Breast epithelium (tissue), 3 donors: ENCODE measurements at regions not wholly inside any gene's neighbourhood (a gene's known extent, or its start where the extent isn't known, plus 50 kb on each side); places are given as distances from the start of the nearest gene placed in this dataset.

Experiments
- CTCF ChIP-seq, 3 donors: fragments of 450-650 bp; IDR thresholded peaks; one replicate each; pipeline ENCODE4 v1.5.1; 2016 to 2017; ENCODE audit warnings: antibody characterized with exemption in 3 of 3, mild to moderate bottlenecking in 3 of 3, moderate library complexity in 3 of 3
- POLR2A ChIP-seq: fragments of 450-650 bp; IDR thresholded peaks from one replicate; pipeline ENCODE4 v1.6.1; 2016; ENCODE audit warnings: antibody characterized with exemption, mild to moderate bottlenecking, moderate library complexity

GRCh38 chr2:198351647-198352046 is 547.3 kb downstream of the PLCL1 start:
- TF ChIP-seq CTCF (IDR thresholded peaks at IDR 0.05) (no peak), POLR2A (no peak)
